Neutrophil (primary cell): ENCODE measurements at regions not wholly inside any gene's neighbourhood (a gene's known extent, or its start where the extent isn't known, plus 50 kb on each side); places are given as distances from the start of the nearest gene placed in this dataset.

Source experiments
- H3K27ac ChIP-seq: fragments of 200-600 bp; sonication (generic); 2 replicates; pipeline ENCODE4 v1.5.1; 2016; ENCODE audit warnings: mild to moderate bottlenecking, moderate library complexity
- H3K27me3 ChIP-seq: fragments of 200-600 bp; sonication (generic); 2 replicates; pipeline ENCODE4 v1.6.0; 2016; ENCODE audit warnings: mild to moderate bottlenecking
- H3K36me3 ChIP-seq: fragments of 200-600 bp; sonication (generic); 2 replicates; pipeline ENCODE4 v1.5.1; 2017
- H3K4me1 ChIP-seq, 2 experiments: fragments of 200-600 bp in 1 of 2; sonication (generic) in 1 of 2; 1 replicate in 1 of 2; 2 replicates in 1 of 2; pipeline versions ENCODE4 v1.5.1 to v1.6.1; 2013 to 2016; ENCODE audit warnings: low read depth in 1 of 2, low read length in 1 of 2, mild to moderate bottlenecking in 1 of 2, moderate library complexity in 1 of 2; ENCODE audit not compliant: control insufficient read depth in 1 of 2, insufficient read depth in 1 of 2
- H3K4me3 ChIP-seq, 2 experiments: fragments of 200-600 bp in 1 of 2; sonication (generic) in 1 of 2; 1 replicate in 1 of 2; 2 replicates in 1 of 2; pipeline ENCODE4 v1.5.1; 2013 to 2016; ENCODE audit warnings: low read depth in 1 of 2, low read length in 1 of 2, mild to moderate bottlenecking in 1 of 2, moderate library complexity in 1 of 2
- H3K9me3 ChIP-seq: fragments of 200-600 bp; sonication (generic); 2 replicates; pipeline ENCODE4 v1.5.1; 2016
- TF ChIP-seq, protein P1 (sequence below): fragments of 200-600 bp; sonication (generic); IDR thresholded peaks from 2 replicates; pipeline ENCODE4 v1.5.1; 2016; ENCODE audit warnings: antibody characterized with exemption

DNA sequence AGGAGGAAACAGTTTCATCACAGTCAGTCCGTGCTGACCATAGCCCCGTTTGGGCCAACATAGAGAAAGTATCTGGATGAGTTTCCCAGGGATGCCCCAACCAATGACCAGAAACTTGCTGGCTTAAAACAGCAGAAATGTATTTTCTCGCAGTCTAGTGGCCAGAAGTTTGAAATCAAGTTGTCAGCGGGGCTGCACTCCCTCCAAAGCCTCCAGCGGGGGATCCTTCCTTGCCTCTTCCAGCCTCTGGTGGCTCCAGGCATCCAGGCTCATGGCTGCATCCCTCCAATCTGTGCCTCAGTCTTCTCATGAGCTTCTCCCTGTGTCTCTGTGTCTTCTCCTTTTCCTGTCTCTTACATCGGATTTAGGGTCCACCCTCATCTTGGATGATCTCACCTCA, 89.6 kb upstream of the CTBP2 start:
- Histone ChIP-seq H3K4me3 (no peak overlapping the region), H3K27ac (no peak overlapping the region), H3K9me3 (no peaks in the 10 kb centered on the region), H3K27me3 (peaks cover 8% of the 10 kb centered on the region), H3K36me3 (no peaks in the 10 kb centered on the region), H3K4me1 (no peaks in the 10 kb centered on the region)
- TF ChIP-seq, protein P1, sequence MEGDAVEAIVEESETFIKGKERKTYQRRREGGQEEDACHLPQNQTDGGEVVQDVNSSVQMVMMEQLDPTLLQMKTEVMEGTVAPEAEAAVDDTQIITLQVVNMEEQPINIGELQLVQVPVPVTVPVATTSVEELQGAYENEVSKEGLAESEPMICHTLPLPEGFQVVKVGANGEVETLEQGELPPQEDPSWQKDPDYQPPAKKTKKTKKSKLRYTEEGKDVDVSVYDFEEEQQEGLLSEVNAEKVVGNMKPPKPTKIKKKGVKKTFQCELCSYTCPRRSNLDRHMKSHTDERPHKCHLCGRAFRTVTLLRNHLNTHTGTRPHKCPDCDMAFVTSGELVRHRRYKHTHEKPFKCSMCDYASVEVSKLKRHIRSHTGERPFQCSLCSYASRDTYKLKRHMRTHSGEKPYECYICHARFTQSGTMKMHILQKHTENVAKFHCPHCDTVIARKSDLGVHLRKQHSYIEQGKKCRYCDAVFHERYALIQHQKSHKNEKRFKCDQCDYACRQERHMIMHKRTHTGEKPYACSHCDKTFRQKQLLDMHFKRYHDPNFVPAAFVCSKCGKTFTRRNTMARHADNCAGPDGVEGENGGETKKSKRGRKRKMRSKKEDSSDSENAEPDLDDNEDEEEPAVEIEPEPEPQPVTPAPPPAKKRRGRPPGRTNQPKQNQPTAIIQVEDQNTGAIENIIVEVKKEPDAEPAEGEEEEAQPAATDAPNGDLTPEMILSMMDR, result no peak

DNA sequence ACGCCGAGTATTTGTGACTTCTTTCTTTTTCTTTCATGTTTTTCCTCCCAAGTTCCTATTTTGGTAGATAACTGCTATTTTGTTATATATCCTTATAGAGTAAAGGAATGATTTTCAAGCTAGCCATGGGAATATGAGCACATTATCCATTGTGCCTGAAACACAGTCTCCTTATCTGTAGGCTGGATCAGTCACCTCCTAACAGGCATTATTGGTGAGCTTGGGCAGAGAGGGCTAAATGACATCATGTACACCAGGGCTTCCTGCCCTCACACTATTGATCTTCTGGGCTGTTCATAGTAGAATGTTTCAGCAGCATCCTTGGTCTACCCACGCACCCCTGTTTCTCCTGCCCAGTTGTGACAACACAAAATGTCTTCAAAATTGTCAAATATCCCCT, 88.1 kb upstream of the CTBP2 start:
- no peak overlapping the region for H3K27ac ChIP-seq
- no peak overlapping the region for H3K4me3 ChIP-seq
- TF ChIP-seq, protein P1, result no peak
- H3K36me3 ChIP-seq, result no peaks in the 10 kb centered on the region
- peaks cover 8% of the 10 kb centered on the region for H3K27me3 ChIP-seq
- H3K9me3 ChIP-seq, result no peaks in the 10 kb centered on the region
- H3K4me1 ChIP-seq, result no peaks in the 10 kb centered on the region

DNA sequence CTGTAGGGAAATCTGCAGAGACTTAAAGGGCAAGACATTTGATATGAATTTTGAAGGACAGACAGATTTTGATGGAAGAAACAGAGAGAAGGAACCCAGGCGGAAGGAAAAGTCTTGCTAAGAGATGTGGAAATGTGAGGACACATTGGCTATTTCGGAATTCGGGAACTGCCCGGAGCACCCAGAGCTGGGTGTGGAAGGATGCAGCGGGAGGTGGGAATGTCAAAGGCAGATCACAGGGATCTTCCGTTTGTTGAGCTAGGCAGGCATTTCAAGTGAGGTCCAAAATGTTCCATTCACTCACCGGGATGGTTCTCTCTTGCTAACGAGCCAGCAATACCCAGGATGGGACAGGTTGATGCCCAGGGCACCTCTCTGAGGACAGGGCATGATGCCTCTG, 87.2 kb upstream of the CTBP2 start:
- TF ChIP-seq, protein P1, result no peak
- no peak overlapping the region for H3K27ac ChIP-seq
- no peaks in the 10 kb centered on the region for H3K36me3 ChIP-seq
- no peaks in the 10 kb centered on the region for H3K4me1 ChIP-seq
- H3K9me3 ChIP-seq, result no peaks in the 10 kb centered on the region
- H3K27me3 ChIP-seq, result peaks cover 9% of the 10 kb centered on the region
- no peak overlapping the region for H3K4me3 ChIP-seq

DNA sequence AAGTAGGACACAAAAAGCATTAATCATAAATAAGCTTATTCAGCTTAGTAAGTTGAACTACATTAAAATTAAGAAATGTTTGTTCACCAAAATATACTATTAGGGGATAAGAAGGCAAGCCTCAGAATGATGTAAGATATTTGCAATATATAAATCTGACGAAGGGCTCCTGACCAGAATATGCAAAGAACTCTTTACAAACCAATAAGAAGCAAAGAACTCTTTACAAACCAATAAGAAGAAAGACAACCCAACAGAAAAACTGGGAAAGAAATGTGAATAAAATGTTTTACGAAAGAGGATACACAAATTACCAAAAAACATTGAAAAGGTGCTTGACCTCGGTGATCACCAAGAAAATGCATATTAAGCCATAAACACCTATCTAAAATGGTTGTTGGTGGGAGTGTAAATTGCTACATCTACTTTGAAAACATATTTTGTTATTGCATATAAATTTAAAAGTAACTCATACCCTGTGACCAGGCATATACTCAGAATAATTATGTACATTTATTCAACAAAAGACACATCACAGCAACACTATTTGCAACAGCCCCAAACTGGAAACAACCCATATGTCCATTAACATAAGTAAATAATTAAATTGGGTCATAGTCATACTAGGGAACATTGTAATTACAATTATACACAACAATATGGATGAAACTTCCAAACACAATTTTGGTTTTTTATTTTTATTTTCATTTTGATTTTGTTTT, 83.3 kb upstream of the CTBP2 start:
- H3K27me3 ChIP-seq, result peaks cover 14% of the 10 kb centered on the region
- H3K4me1 ChIP-seq, result no peaks in the 10 kb centered on the region
- H3K4me3 ChIP-seq, result no peak overlapping the region
- TF ChIP-seq, protein P1, result no peak
- H3K9me3 ChIP-seq, result no peaks in the 10 kb centered on the region
- H3K36me3 ChIP-seq, result no peaks in the 10 kb centered on the region
- no peak overlapping the region for H3K27ac ChIP-seq

DNA sequence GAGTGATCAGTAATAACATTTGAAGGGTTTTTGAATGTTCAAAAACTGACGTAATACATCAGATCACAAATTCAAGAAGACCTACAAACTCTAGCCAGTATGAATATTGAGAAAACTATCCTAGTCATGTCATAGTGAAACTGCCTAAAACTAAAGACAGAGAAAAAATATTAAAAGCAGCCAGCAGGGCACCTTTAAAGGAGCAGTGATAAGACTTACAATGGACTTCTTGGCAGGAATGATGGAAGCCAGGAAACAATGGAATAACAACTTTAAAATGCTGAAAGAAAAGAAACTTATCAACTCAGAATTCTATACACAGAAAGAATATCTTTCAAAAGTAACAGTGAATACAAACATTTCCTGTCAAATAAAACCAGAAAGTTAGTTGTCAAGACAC, 78.3 kb upstream of the CTBP2 start:
- TF ChIP-seq, protein P1, result no peak
- H3K27me3 ChIP-seq, result peaks cover 5% of the 10 kb centered on the region

More for the DNA sequence above, 78.3 kb upstream of the CTBP2 start:
- Histone ChIP-seq H3K4me1 (no peaks in the 10 kb centered on the region), H3K27ac (no peak overlapping the region), H3K4me3 (no peak overlapping the region), H3K36me3 (no peaks in the 10 kb centered on the region), H3K9me3 (no peaks in the 10 kb centered on the region)
